ENCODE measurements at regions not wholly inside any gene's neighbourhood (a gene's known extent, or its start where the extent isn't known, plus 50 kb on each side); places are given as distances from the start of the nearest gene placed in this dataset.
"Not testable (repeated sequence)": the region's sequence is repeated elsewhere in the genome, so short reads cannot be mapped to it uniquely, and the experiment has no call there.

GRCh38 chr7:76763977-76764376 is 136.9 kb upstream of the POMZP3 start:
- intact Hi-C loops (cut with DNase I); DNase-seq (ENCODE audit: low spot score): not testable (repeated sequence)

- intact Hi-C loops (cut with DNase I); DNase-seq (ENCODE audit: low spot score): not testable (repeated sequence)
Observed at GRCh38 chr7:76760546-76761220, 133.6 kb upstream of the POMZP3 start.

DNA sequence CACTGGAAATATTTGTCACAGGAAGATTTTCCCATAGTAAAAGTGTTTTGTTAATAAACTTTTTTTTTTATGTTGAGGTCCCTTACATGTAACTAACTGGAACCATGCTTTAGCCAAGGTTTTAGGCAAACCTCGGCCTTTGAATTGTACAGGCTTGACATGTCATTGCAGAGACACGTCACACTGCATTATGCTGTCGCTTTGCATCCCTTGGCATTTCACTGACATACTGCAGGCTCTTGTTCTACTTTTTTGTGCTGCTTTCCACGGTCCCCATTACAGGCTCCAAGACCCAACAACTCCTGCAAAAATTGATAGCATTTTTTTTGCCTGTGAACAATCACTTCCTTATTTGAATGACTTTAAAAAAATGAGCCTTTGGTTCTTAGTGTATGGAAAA is 112.5 kb upstream of the POMZP3 start:
- intact Hi-C loops (cut with DNase I); DNase-seq (ENCODE audit: low spot score): not testable (repeated sequence)

- intact Hi-C loops (cut with DNase I); DNase-seq (ENCODE audit: low spot score): not testable (repeated sequence)
Observed at GRCh38 chr7:76736724-76737123, 109.6 kb upstream of the POMZP3 start.

- intact Hi-C loops (cut with DNase I); DNase-seq (ENCODE audit: low spot score): not testable (repeated sequence)
Observed at GRCh38 chr7:76736091-76736490, 109.0 kb upstream of the POMZP3 start.

GRCh38 chr7:76735668-76736067 is 108.6 kb upstream of the POMZP3 start:
- intact Hi-C loops (cut with DNase I); DNase-seq (ENCODE audit: low spot score): not testable (repeated sequence)

- intact Hi-C loops (cut with DNase I); DNase-seq (ENCODE audit: low spot score): not testable (repeated sequence)
Observed at GRCh38 chr7:76728571-76728974, 101.5 kb upstream of the POMZP3 start.

- intact Hi-C loops (cut with DNase I); DNase-seq (ENCODE audit: low spot score): not testable (repeated sequence)
Observed at GRCh38 chr7:76723928-76724327, 96.8 kb upstream of the POMZP3 start.

GRCh38 chr7:76716551-76716950 is 89.5 kb upstream of the POMZP3 start:
- intact Hi-C loops (cut with DNase I); DNase-seq (ENCODE audit: low spot score): not testable (repeated sequence)

DNA sequence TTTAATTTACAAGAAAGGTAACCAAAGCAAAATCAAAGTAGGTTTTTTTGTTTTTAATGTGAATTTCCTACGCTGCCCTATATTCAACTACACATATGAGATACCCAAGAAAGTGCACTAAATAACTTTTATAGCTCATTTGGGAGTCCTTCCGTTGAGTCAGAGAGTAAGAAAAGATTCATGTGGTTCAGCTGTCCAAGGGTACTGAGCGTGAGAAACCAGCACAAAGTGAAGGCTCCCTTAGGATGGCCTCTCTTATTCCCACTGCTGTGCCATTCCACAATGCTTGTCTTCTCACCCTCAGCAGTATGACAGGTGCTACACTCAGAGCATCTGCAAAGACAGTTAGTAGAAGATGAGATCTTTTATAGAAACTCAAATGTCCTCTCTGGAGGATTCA is 85.8 kb upstream of the POMZP3 start:
- DNase-seq (ENCODE audit: low spot score); intact Hi-C loops (cut with DNase I): not testable (repeated sequence)

- intact Hi-C loops (cut with DNase I); DNase-seq (ENCODE audit: low spot score): not testable (repeated sequence)
Observed at GRCh38 chr7:76711648-76712047, 84.6 kb upstream of the POMZP3 start.

DNA sequence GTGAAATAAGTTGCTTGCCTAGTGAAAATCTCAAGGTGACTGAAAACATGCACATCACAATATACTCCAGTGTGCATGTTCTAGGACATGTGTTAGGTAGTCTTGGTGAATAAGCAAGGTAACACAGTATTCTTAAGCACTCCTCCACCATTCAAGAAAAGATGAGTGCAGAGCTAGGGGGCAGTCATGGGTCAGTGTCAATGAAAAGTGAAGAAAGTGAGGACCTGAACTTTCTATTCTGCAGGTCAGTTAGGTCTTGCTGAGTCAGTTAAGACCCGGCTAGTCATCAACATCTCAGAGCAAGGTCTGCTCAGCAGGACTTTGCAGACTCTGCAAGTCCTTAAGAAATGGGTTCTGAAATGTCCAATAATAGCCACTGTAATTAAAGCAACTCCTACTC is 82.6 kb upstream of the POMZP3 start:
- DNase-seq (ENCODE audit: low spot score); intact Hi-C loops (cut with DNase I): not testable (repeated sequence)

GRCh38 chr7:76708446-76708845 is 81.4 kb upstream of the POMZP3 start:
- DNase-seq (ENCODE audit: low spot score); intact Hi-C loops (cut with DNase I): not testable (repeated sequence)

- intact Hi-C loops (cut with DNase I); DNase-seq (ENCODE audit: low spot score): not testable (repeated sequence)
Observed at GRCh38 chr7:76703815-76704214, 76.7 kb upstream of the POMZP3 start.

GRCh38 chr7:76686277-76686676 is 59.2 kb upstream of the POMZP3 start:
- DNase-seq (ENCODE audit: low spot score); intact Hi-C loops (cut with DNase I): not testable (repeated sequence)

GRCh38 chr7:76684737-76685136 is 57.7 kb upstream of the POMZP3 start:
- DNase-seq (ENCODE audit: low spot score); intact Hi-C loops (cut with DNase I): not testable (repeated sequence)

DNA sequence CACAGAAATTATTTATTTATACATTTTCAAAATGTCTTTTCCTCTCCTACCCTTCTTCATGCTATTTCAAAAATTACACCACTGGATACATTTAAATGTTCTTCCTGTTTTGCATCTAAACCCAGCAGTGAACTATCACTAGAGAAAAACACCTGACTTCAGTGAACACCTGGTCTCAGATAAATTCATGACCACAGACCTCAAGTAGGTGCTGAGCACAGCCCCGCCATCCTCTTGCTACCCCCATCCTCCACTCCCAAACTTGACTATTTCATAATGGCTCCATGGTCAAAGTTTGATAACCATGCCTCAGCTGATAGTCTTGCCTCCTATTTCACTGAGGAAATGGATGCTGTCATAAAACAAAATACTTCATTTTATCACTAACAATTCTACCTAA is 56.6 kb upstream of the POMZP3 start:
- intact Hi-C loops (cut with DNase I); DNase-seq (ENCODE audit: low spot score): not testable (repeated sequence)

- intact Hi-C loops (cut with DNase I); DNase-seq (ENCODE audit: low spot score): not testable (repeated sequence)
Observed at GRCh38 chr7:76681810-76682209, 54.7 kb upstream of the POMZP3 start.

DNA sequence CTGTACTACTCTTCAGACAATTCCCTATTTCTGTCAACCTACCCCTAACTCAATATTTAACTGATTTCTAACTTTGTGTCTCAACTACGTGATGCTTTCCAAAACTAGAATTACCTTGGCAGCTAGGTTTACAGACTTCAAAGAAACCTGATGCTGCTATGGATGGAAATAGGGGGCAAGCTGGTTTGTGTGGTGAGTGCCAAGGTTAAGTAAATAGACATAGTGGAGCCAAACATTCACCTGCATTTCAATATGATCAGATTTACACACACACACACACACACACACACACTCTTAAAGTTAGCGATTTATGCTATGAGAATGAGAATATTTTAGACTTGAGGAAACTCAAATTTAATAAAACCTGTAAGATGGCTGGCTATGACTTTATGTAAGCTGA is 52.1 kb upstream of the POMZP3 start:
- intact Hi-C loops (cut with DNase I); DNase-seq (ENCODE audit: low spot score): not testable (repeated sequence)

DNA sequence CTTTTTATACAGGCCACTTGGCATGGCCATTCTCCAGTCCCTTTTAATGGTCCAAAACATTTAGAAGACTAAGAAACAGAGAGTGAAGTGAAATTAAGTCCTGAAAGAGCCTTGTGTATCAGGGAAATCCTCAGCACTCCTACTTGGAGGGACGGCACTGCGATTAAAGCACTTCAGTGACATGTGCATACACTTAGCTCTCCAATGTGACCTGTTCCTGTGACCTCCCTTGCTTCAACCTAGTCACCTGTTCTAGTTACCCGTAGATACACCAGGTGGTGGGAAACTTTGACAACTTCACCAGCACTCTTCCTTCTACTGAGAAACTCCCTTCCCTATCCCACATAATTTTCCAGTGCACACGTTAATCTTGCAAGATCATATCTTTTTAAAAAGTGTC is 51.4 kb upstream of the POMZP3 start:
- DNase-seq (ENCODE audit: low spot score); intact Hi-C loops (cut with DNase I): not testable (repeated sequence)

GRCh38 chr7:76676890-76677289 is 49.8 kb upstream of the POMZP3 start:
- intact Hi-C loops (cut with DNase I); DNase-seq (ENCODE audit: low spot score): not testable (repeated sequence)

Measured in posterior vena cava (tissue), 2 donors.